K562 (cell line): ENCODE measurements at regions not wholly inside any gene's neighbourhood (a gene's known extent, or its start where the extent isn't known, plus 50 kb on each side); places are given as distances from the start of the nearest gene placed in this dataset.

Source experiments
- ATAC-seq: fragments of 200-7000 bp; cut with Tn5 transposase; 3 replicates; pipeline ENCODE4 v1.9.1; 2020; ENCODE audit warnings: moderate library complexity
- BruUV-seq: library from RNA; stranded (reverse); fragments of 400-500 nt; replicated peaks from 2 replicates; lab custom pipeline; 2021; lab: Mats Ljungman, UMichigan
- CTCF ChIA-PET: fragments of 300-600 bp; formaldehyde crosslinking; extraction: SDS; loops from one replicate; lab custom pipeline; 2021; ENCODE audit warnings: low intra/inter-chr PET ratio; lab: Yijun Ruan, JAX
- POLR2A ChIA-PET: fragments of 300-600, 350-650 bp; sonication (Branson Sonifier 250); formaldehyde crosslinking; extraction: SDS; loops from one replicate; lab custom pipeline; 2021; ENCODE audit warnings: antibody characterized with exemption, inconsistent platforms; lab: Yijun Ruan, JAX
- DNase-seq, 4 experiments: peaks; one replicate each; pipeline versions ENCODE4 v3.0.0 to v3.0.0-alpha.2; 2011 to 2018; ENCODE audit warnings: low spot score in 3 of 4, mixed read lengths in 3 of 4; ENCODE audit errors: extremely low read depth in 1 of 4
- FAIRE-seq: peaks from 2 replicates; lab custom pipeline; 2011; peaks lifted over from hg19 to GRCh38; lab: Jason Lieb, UNC
- H2AFZ ChIP-seq: 2 replicates; pipeline ENCODE4 v1.6.0; 2011; ENCODE audit warnings: low read depth, low read length, control low read depth, inconsistent platforms
- H3K27ac ChIP-seq: fragments of 200-600 bp; 3 replicates; pipeline ENCODE4 v1.8.0; 2011; ENCODE audit warnings: low read depth, mild to moderate bottlenecking, control low read depth, inconsistent platforms, low read length, moderate library complexity, mixed read lengths; ENCODE audit errors: extremely low read depth
- H3K27me3 ChIP-seq, 2 experiments: fragments of 300-600 bp in 1 of 2; 2 replicates in 1 of 2; 3 replicates in 1 of 2; pipeline versions ENCODE4 v1.6.0 to v1.8.0; 2011; ENCODE audit warnings: inconsistent platforms in 2 of 2, low read length in 2 of 2, mild to moderate bottlenecking in 1 of 2, mixed read lengths in 1 of 2, moderate library complexity in 1 of 2; ENCODE audit not compliant: control insufficient read depth in 2 of 2, insufficient read depth in 2 of 2
- H3K36me3 ChIP-seq: fragments of 300-600 bp; 3 replicates; pipeline ENCODE4 v1.8.0; 2011; ENCODE audit warnings: mild to moderate bottlenecking, low read length, inconsistent platforms; ENCODE audit not compliant: control insufficient read depth, insufficient read depth
- H3K4me1 ChIP-seq, 2 experiments: fragments of 200-600 bp in 1 of 2; replicated peaks in 1 of 2; 2 replicates in 1 of 2; 3 replicates in 1 of 2; pipeline versions ENCODE4 v1.5.1 to v1.8.0; 2011; ENCODE audit warnings: inconsistent platforms in 2 of 2, low read length in 2 of 2, mild to moderate bottlenecking in 1 of 2, mixed read lengths in 1 of 2, moderate library complexity in 1 of 2; ENCODE audit not compliant: control insufficient read depth in 2 of 2, insufficient read depth in 2 of 2
- H3K4me2 ChIP-seq: 2 replicates; pipeline ENCODE4 v1.6.1; 2011; ENCODE audit warnings: low read length, control low read depth, inconsistent platforms, mixed read lengths; ENCODE audit not compliant: insufficient read depth
- H3K4me3 ChIP-seq: fragments of 200-600 bp; sonication (generic), shearing (Covaris generic); 2 replicates; pipeline ENCODE4 v1.5.1; 2016; ENCODE audit warnings: control low read depth, inconsistent platforms
- H3K79me2 ChIP-seq: fragments of 200-600 bp; 3 replicates; pipeline ENCODE4 v1.8.0; 2011; ENCODE audit warnings: low read length, inconsistent platforms; ENCODE audit not compliant: control insufficient read depth, insufficient read depth
- H3K9ac ChIP-seq, 2 experiments: 2 replicates each; pipeline versions ENCODE4 v1.6.0 to v1.6.1; 2011; ENCODE audit warnings: low read depth in 2 of 2, low read length in 2 of 2, control low read depth in 1 of 2, inconsistent platforms in 1 of 2, mild to moderate bottlenecking in 1 of 2, mixed read lengths in 1 of 2; ENCODE audit not compliant: insufficient read depth in 1 of 2
- H3K9me1 ChIP-seq: one replicate; pipeline ENCODE4 v1.6.0; 2011; ENCODE audit warnings: inconsistent platforms, mild to moderate bottlenecking, low read length, moderate library complexity; ENCODE audit not compliant: control insufficient read depth, insufficient read depth
- H3K9me3 ChIP-seq: replicated peaks from 2 replicates; pipeline ENCODE4 v1.5.1; 2011; ENCODE audit warnings: low read depth, low read length, inconsistent platforms; ENCODE audit not compliant: control insufficient read depth, insufficient read depth
- H4K20me1 ChIP-seq: replicated peaks from 2 replicates; pipeline ENCODE4 v1.6.1; 2011; ENCODE audit warnings: low read length, inconsistent platforms, mixed read lengths; ENCODE audit not compliant: control insufficient read depth, insufficient read depth
- C11orf30 ChIP-seq: fragments of 450-650 bp; IDR thresholded peaks from 2 replicates; pipeline ENCODE4 v1.6.1; 2016; ENCODE audit warnings: low read depth, mild to moderate bottlenecking
- CBX3 ChIP-seq, 2 experiments: IDR thresholded peaks; 1 replicate in 1 of 2; 2 replicates in 1 of 2; pipeline ENCODE4 v1.6.1; 2012; ENCODE audit warnings: inconsistent platforms in 2 of 2, low read length in 2 of 2, borderline replicate concordance in 1 of 2, control low read depth in 1 of 2
- CHD2 ChIP-seq: IDR thresholded peaks from 2 replicates; pipeline ENCODE4 v1.6.1; 2011; ENCODE audit warnings: low read depth, low read length
- EP300 ChIP-seq: IDR thresholded peaks from 2 replicates; pipeline ENCODE4 v1.6.1; 2012; ENCODE audit warnings: low read length, improper control_type of control experiment
- HSF4 ChIP-seq: fragments of 250-450 bp; sonication (Bioruptor Pico); IDR thresholded peaks from 2 replicates; pipeline ENCODE4 v2.1.2; 2022; ENCODE audit warnings: mild to moderate bottlenecking, moderate library complexity, borderline replicate concordance
- NFIX ChIP-seq: fragments of 250-450 bp; sonication (Bioruptor Pico); IDR thresholded peaks from 2 replicates; pipeline ENCODE4 v1.4.0; 2020; ENCODE audit warnings: low read depth, mild to moderate bottlenecking, moderate library complexity
- TEAD1 ChIP-seq, 2 experiments: fragments of 450-650 bp in 1 of 2; sonication (generic) in 1 of 2; formaldehyde crosslinking; IDR thresholded peaks; 2 replicates each; pipeline versions ENCODE4 v1.4.0 to v1.8.0; 2020 to 2022; ENCODE audit warnings: mild to moderate bottlenecking in 2 of 2, missing genetic modification reagents in 1 of 2
- ZFX ChIP-seq: sonication (generic); formaldehyde crosslinking; IDR thresholded peaks from 2 replicates; pipeline ENCODE4 v1.8.0; 2022; ENCODE audit warnings: mild to moderate bottlenecking, missing genetic modification reagents, moderate library complexity
- ZNF445 ChIP-seq: fragments of 250-450 bp; sonication (Bioruptor Pico); IDR thresholded peaks from 2 replicates; pipeline ENCODE4 v1.4.0; 2020; ENCODE audit warnings: low read depth, mild to moderate bottlenecking, moderate library complexity
- ZNF764 ChIP-seq: fragments of 250-450 bp; sonication (Bioruptor Pico); IDR thresholded peaks from 2 replicates; pipeline ENCODE4 v1.4.0; 2020; ENCODE audit warnings: low read depth, mild to moderate bottlenecking, moderate library complexity
- WGBS: fragments of 100-300 bp; shearing (Covaris generic); methylation state at CpG from one replicate; pipeline ENCODE4 v1.1.6; 2016; ENCODE audit warnings: low coverage, mixed read lengths; ENCODE audit not compliant: insufficient coverage; ENCODE audit errors: missing lambda C conversion rate; 5-methylcytosine and 5-hydroxymethylcytosine counted together
- in situ Hi-C: fragments of 300-500 bp; cut with MboI; formaldehyde crosslinking; loops from 4 replicates; pipeline ENCODE4 v1.15.0; 2018; ENCODE audit warnings: inconsistent platforms, mixed read lengths
- intact Hi-C: fragments of 100-400 bp; cut with micrococcal nuclease; formaldehyde crosslinking; loops from 2 replicates; pipeline ENCODE4 v1.14.2; 2022
- TF ChIP-seq, protein P1 (sequence below): fragments of 450-650 bp; IDR thresholded peaks from 2 replicates; pipeline ENCODE4 v1.6.1; 2017; ENCODE audit warnings: antibody characterized with exemption
- TF ChIP-seq, protein P2 (sequence below): fragments of 450-650 bp; IDR thresholded peaks from 2 replicates; pipeline ENCODE4 v1.7.1; 2018; ENCODE audit warnings: mild to moderate bottlenecking, low read depth; ENCODE audit not compliant: partially characterized antibody
- TF ChIP-seq, protein P3 (sequence below): sonication (generic); formaldehyde crosslinking; IDR thresholded peaks from 2 replicates; pipeline ENCODE4 v1.8.1; 2022; ENCODE audit warnings: missing genetic modification reagents
- TF ChIP-seq, protein P4 (sequence below): fragments of 250-450 bp; sonication (Bioruptor Pico); IDR thresholded peaks from 2 replicates; pipeline ENCODE4 v1.4.0; 2020; ENCODE audit warnings: borderline replicate concordance

DNA sequence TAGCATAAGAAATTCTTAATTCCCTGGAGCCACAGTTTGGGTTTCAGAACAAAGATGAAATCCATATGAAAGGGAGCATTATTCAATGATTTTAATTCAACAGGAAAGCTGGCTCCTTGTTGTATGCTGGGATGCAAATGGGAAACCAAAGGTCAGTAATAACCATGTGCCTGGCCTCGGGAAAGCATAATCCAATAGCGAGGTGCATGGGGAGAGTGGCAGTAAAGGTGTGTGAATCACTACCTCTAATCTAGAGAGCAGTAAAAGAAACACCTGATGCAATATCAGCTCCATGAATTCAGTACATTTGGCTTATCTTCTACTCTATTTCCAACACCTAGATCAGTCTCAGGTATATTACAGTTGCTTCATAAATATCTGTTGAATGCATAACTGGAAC lies 220.1 kb downstream of the FBXO15 start:
- CTCF ChIA-PET = no interaction called here
- no TSS peak for BruUV-seq

More for the DNA sequence above, 220.1 kb downstream of the FBXO15 start:
- no peak overlapping the region for H2AFZ ChIP-seq
- no peak for FAIRE-seq
- H3K9me3 ChIP-seq = no peaks in the 10 kb centered on the region
- no peaks in the 10 kb centered on the region for H4K20me1 ChIP-seq
- DNase-seq = no peak
- no peaks in the 10 kb centered on the region for H3K9me1 ChIP-seq
- in situ Hi-C loops = no loop called here
- no peaks in the 10 kb centered on the region for H3K36me3 ChIP-seq
- H3K27ac ChIP-seq = no peak overlapping the region
- WGBS = 0% methylated on average over 2 of the region's 2 CpGs
- no peaks in the 10 kb centered on the region for H3K4me1 ChIP-seq
- H3K4me3 ChIP-seq = no peak overlapping the region
- POLR2A ChIA-PET = interaction anchor here (0.6 kb wide), 1 partner anchor 276 kb away, joined by 3 read pairs; no protein-coding TSS in a partner anchor
- ATAC-seq = no peak
- TF ChIP-seq C11orf30 (no peak), TEAD1 (CRISPR knock-in tag; IDR thresholded peaks at IDR 0.05) (no peak), CHD2 (no peak), EP300 (no peak), ZNF764 (no peak), ZFX (CRISPR knock-in tag) (no peak), CBX3 (IDR thresholded peaks at IDR 0.05; ENCODE audit: borderline replicate concordance in 1 of 2, low read length in 2 of 2) (no peak), HSF4 (no peak), NFIX (CRISPR knock-in tag) (no peak), ZNF445 (CRISPR knock-in tag) (no peak)
- TF ChIP-seq, protein P1, sequence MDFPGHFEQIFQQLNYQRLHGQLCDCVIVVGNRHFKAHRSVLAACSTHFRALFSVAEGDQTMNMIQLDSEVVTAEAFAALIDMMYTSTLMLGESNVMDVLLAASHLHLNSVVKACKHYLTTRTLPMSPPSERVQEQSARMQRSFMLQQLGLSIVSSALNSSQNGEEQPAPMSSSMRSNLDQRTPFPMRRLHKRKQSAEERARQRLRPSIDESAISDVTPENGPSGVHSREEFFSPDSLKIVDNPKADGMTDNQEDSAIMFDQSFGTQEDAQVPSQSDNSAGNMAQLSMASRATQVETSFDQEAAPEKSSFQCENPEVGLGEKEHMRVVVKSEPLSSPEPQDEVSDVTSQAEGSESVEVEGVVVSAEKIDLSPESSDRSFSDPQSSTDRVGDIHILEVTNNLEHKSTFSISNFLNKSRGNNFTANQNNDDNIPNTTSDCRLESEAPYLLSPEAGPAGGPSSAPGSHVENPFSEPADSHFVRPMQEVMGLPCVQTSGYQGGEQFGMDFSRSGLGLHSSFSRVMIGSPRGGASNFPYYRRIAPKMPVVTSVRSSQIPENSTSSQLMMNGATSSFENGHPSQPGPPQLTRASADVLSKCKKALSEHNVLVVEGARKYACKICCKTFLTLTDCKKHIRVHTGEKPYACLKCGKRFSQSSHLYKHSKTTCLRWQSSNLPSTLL = no peak
- TF ChIP-seq, protein P2, sequence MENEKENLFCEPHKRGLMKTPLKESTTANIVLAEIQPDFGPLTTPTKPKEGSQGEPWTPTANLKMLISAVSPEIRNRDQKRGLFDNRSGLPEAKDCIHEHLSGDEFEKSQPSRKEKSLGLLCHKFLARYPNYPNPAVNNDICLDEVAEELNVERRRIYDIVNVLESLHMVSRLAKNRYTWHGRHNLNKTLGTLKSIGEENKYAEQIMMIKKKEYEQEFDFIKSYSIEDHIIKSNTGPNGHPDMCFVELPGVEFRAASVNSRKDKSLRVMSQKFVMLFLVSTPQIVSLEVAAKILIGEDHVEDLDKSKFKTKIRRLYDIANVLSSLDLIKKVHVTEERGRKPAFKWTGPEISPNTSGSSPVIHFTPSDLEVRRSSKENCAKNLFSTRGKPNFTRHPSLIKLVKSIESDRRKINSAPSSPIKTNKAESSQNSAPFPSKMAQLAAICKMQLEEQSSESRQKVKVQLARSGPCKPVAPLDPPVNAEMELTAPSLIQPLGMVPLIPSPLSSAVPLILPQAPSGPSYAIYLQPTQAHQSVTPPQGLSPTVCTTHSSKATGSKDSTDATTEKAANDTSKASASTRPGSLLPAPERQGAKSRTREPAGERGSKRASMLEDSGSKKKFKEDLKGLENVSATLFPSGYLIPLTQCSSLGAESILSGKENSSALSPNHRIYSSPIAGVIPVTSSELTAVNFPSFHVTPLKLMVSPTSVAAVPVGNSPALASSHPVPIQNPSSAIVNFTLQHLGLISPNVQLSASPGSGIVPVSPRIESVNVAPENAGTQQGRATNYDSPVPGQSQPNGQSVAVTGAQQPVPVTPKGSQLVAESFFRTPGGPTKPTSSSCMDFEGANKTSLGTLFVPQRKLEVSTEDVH = no peak
- TF ChIP-seq, protein P3, sequence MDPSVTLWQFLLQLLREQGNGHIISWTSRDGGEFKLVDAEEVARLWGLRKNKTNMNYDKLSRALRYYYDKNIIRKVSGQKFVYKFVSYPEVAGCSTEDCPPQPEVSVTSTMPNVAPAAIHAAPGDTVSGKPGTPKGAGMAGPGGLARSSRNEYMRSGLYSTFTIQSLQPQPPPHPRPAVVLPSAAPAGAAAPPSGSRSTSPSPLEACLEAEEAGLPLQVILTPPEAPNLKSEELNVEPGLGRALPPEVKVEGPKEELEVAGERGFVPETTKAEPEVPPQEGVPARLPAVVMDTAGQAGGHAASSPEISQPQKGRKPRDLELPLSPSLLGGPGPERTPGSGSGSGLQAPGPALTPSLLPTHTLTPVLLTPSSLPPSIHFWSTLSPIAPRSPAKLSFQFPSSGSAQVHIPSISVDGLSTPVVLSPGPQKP = no peak
- TF ChIP-seq, protein P4, sequence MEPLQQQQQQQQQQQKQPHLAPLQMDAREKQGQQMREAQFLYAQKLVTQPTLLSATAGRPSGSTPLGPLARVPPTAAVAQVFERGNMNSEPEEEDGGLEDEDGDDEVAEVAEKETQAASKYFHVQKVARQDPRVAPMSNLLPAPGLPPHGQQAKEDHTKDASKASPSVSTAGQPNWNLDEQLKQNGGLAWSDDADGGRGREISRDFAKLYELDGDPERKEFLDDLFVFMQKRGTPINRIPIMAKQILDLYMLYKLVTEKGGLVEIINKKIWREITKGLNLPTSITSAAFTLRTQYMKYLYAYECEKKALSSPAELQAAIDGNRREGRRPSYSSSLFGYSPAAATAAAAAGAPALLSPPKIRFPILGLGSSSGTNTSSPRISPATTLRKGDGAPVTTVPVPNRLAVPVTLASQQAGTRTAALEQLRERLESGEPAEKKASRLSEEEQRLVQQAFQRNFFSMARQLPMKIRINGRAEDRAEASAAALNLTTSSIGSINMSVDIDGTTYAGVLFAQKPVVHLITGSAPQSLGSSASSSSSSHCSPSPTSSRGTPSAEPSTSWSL (CRISPR knock-in tag) = no peak
- no peak overlapping the region for H3K4me2 ChIP-seq
- H3K79me2 ChIP-seq = no peaks in the 10 kb centered on the region
- intact Hi-C loops = no loop called here
- H3K27me3 ChIP-seq = no peaks in the 10 kb centered on the region
- H3K9ac ChIP-seq = no peak overlapping the region
